Gastroesophageal sphincter (tissue), 3 donors: ENCODE measurements at regions not wholly inside any gene's neighbourhood (a gene's known extent, or its start where the extent isn't known, plus 50 kb on each side); places are given as distances from the start of the nearest gene placed in this dataset.

Experiments used
- CTCF ChIP-seq, 4 experiments: fragments of 200-600 bp in 2 of 4; fragments of 450-650 bp in 2 of 4; sonication (generic) in 1 of 4; IDR thresholded peaks; one replicate each; pipeline ENCODE4 v1.5.1; 2017 to 2019; ENCODE audit warnings: antibody characterized with exemption in 4 of 4, mild to moderate bottlenecking in 2 of 4, moderate library complexity in 2 of 4
- POLR2A ChIP-seq, 2 donors: fragments of 450-650 bp; IDR thresholded peaks; one replicate each; pipeline ENCODE4 v1.6.1; 2017; ENCODE audit warnings: antibody characterized with exemption in 2 of 2, mild to moderate bottlenecking in 2 of 2, moderate library complexity in 1 of 2

- TF ChIP-seq CTCF (IDR thresholded peaks at IDR 0.05) (no peak), POLR2A (IDR thresholded peaks at IDR 0.05) (no peak)
Observed at GRCh38 chr14:49989966-49990365, 97.1 kb downstream of the ARF6 start.
